Dendritic cell treated with granulocyte-macrophage colony-stimulating factor and Interleukin-4, amounts not matched to agents 40 ng/mL and 50 ng/mL, for 4 days (primary cell): ENCODE measurements at regions not wholly inside any gene's neighbourhood (a gene's known extent, or its start where the extent isn't known, plus 50 kb on each side); places are given as distances from the start of the nearest gene placed in this dataset.

ENCODE experiments used
- H3K27ac Mint-ChIP-seq: one replicate; pipeline ENCODE4 v1.8.0; 2022; ENCODE audit warnings: mild to moderate bottlenecking, mixed read lengths
- H3K27me3 Mint-ChIP-seq: one replicate; pipeline ENCODE4 v1.8.0; 2022; ENCODE audit warnings: mild to moderate bottlenecking, mixed read lengths
- H3K36me3 Mint-ChIP-seq: one replicate; pipeline ENCODE4 v1.8.0; 2022; ENCODE audit warnings: low read depth, mixed read lengths
- H3K4me1 Mint-ChIP-seq: one replicate; pipeline ENCODE4 v1.8.0; 2022; ENCODE audit warnings: low read depth, mixed read lengths
- H3K4me3 Mint-ChIP-seq: one replicate; pipeline ENCODE4 v1.8.0; 2022; ENCODE audit warnings: mild to moderate bottlenecking, moderate library complexity, mixed read lengths
- H3K9me3 Mint-ChIP-seq: one replicate; pipeline ENCODE4 v1.8.0; 2022; ENCODE audit warnings: mixed read lengths
- intact Hi-C: fragments of 100-400 bp; cut with micrococcal nuclease; formaldehyde crosslinking; loops from one replicate; pipeline ENCODE4 v1.15.0; 2022

DNA sequence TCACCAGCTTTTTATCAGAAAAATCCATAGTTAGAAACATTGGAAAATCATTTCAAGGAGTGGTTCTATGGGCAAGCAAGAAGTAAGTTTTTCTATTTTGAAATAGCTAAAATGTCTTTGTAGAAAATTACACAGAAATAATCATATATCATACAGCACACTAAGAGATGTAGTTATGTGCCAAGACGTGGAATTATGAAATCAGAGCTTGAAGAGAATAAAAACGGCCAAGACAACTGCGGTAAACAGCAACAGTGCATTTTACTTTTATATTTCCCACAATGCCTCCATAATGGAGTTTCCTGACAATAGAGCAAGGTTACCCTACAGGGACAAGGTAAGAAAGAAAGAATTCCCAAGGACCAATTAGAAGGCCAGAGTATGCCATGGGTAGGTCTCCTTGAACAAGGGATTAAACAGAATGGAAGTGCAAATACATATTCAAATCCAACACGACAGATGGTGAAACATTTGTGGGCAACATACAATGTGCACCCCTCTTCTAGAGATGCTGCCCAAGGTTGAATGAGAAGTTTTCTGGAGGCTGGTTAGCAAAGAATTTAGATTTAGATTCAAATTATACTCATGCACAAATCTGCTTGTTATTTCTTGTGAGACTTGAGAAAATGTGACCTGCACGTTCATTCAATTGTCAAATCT is 76.1 kb upstream of the BTG1 start:
- intact Hi-C loops = no loop called here
- Mint-ChIP-seq H3K9me3 (no peaks in the 10 kb centered on the region), H3K27me3 (no peaks in the 10 kb centered on the region), H3K36me3 (no peaks in the 10 kb centered on the region), H3K27ac (no peak overlapping the region), H3K4me1 (peaks cover 10% of the 10 kb centered on the region), H3K4me3 (no peak overlapping the region)

DNA sequence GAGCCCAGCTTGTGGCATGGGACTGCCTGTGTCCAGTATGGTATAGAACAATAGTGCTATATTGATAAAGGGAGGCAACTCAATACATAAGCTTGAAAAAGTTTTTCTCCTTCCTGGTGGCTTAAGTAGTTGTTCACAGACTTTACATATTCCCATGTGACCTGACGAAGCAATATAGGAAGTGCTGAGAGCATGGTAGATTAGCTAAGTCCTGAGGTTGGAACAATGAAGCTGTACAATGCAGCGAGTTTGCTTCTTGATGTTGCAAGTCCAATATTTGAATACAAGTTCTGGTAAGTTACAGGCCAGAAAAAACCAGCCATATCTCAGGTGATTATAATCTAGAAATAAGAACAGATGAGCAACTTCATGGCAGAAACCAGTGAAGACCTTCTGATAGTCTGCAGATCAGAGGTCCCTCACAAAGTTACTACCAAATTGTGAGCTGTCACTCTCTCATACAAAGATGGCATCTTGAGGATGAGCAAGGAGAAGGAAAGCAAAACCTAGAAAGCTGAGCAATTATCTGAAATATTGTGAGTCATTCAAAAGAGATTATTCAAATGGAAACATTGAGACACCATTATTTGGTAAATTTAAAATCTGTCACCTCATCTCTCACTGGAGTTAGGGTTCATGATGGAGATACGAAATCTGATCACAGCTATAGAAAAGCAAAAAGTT is 72.9 kb upstream of the BTG1 start:
- no peak overlapping the region for H3K4me3 Mint-ChIP-seq
- peaks cover 13% of the 10 kb centered on the region for H3K4me1 Mint-ChIP-seq
- no peaks in the 10 kb centered on the region for H3K27me3 Mint-ChIP-seq
- intact Hi-C loops = no loop called here
- no peaks in the 10 kb centered on the region for H3K9me3 Mint-ChIP-seq
- H3K36me3 Mint-ChIP-seq = no peaks in the 10 kb centered on the region
- H3K27ac Mint-ChIP-seq = no peak overlapping the region

DNA sequence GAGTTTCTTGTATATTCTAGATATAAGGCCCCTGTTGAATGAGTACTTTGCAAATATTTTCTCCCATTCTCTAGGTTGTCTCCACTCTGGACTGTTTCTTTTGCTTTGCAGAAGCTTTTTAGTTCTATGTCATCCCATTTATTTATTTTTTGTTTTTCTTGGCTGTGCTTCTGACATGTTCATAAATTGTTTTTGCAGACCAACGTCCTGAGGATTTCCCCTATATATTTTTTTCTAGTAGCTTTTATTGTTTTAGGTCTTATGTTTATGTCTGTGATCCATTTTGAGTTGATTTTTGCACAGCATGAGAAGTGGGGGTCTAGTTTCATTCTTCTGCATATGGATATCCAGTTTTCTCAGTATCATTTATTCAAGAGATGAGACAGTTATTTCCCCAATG is 70.4 kb upstream of the BTG1 start:
- intact Hi-C loops = no loop called here
- H3K4me1 Mint-ChIP-seq = peaks cover 19% of the 10 kb centered on the region
- no peak overlapping the region for H3K27ac Mint-ChIP-seq
- H3K9me3 Mint-ChIP-seq = no peaks in the 10 kb centered on the region
- no peaks in the 10 kb centered on the region for H3K27me3 Mint-ChIP-seq
- no peaks in the 10 kb centered on the region for H3K36me3 Mint-ChIP-seq
- no peak overlapping the region for H3K4me3 Mint-ChIP-seq

DNA sequence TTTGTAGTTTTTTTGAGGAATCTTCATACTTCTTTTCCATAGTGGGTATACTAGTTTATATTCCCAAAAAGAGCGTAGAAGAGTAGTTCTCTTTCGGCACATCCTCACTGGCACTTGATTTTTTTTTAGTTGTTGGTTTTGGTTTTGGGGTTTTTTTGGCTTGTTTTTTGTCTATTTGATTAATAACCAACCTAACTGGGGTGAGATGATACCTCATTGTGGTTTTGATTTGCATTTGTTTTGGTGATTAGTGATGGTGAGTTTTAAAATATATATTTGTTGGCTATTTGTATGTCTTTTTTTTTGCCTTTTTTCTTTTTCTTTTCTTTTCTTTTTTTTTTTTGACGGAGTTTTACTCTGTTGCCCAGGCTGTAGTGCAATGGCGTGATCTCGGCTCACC is 69.7 kb upstream of the BTG1 start:
- Mint-ChIP-seq H3K27ac (no peak overlapping the region), H3K9me3 (no peaks in the 10 kb centered on the region), H3K4me3 (no peak overlapping the region), H3K4me1 (peaks cover 20% of the 10 kb centered on the region), H3K36me3 (no peaks in the 10 kb centered on the region), H3K27me3 (no peaks in the 10 kb centered on the region)
- intact Hi-C loops = no loop called here

DNA sequence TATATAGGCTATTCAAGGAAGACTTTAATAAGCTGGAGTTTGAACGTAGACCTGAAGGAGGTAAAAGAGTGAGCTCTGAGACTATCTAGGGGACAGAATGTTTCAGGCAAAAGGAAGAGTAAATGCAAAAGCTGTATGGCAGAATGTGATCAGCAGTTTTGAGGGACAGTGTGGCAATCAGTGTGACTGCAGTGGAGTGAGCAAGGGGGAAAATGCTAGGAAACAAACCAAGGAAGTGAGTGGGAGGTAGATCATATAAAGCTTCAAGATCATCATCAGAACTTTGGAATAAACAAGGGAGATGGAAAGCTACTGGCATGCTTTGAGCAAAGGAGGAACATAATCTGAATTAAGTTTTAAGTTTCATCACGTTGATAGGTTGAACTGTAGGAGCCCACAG is 67.5 kb upstream of the BTG1 start:
- Mint-ChIP-seq H3K27me3 (no peaks in the 10 kb centered on the region), H3K4me1 (peaks cover 33% of the 10 kb centered on the region), H3K4me3 (no peak overlapping the region), H3K9me3 (no peaks in the 10 kb centered on the region), H3K27ac (no peak overlapping the region), H3K36me3 (no peaks in the 10 kb centered on the region)
- intact Hi-C loops = no loop called here

DNA sequence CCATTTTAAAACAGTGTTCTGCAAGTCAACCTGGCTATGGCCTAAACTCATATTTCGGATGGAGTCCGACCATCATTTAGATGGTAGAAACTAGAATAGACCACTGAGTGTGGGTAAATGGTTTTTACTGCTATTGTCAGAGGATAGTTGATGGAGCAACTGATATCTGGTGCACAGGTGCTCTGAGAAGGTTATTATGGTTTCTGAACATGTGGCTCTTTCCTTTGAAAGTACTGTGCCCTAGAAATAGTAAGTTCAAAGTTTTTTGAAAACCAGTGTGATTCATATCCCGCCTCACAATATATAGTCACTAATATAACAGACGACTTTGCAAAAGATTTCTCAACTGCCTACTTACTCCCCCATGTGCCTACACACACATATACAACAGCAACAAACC is 64.4 kb upstream of the BTG1 start:
- Mint-ChIP-seq H3K4me1 (peaks cover 35% of the 10 kb centered on the region), H3K9me3 (no peaks in the 10 kb centered on the region), H3K36me3 (no peaks in the 10 kb centered on the region), H3K4me3 (no peak overlapping the region), H3K27ac (no peak overlapping the region), H3K27me3 (no peaks in the 10 kb centered on the region)
- intact Hi-C loops = no loop called here

DNA sequence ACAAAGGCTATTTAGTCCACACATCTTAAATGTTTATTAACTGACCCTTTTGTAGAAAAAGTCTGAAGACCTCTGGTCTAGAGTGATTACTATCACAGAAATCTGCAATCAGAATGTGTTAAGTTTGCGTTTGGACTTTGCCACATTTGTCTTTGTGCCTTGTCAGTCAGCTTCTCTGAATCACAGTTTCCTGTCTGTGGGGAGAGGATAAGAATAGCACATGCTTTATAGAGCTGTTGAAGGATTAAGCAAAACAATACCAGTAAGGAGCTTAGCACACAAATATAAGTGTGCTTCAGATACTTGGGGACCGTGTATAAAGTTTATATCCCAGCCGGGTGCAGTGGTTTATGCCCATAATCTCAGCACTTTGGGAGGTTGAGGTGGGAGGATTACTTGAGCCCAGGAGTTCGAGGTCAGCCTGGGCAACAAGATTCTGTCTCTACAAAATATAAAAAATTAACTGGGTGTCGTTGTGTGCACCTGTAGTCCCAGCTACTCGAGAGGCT is 63.0 kb upstream of the BTG1 start:
- Mint-ChIP-seq H3K9me3 (no peaks in the 10 kb centered on the region), H3K36me3 (no peaks in the 10 kb centered on the region), H3K4me3 (no peak overlapping the region), H3K27ac (peak overlapping the region; percentile 51), H3K4me1 (peaks cover 33% of the 10 kb centered on the region), H3K27me3 (no peaks in the 10 kb centered on the region)
- intact Hi-C loops = no loop called here

DNA sequence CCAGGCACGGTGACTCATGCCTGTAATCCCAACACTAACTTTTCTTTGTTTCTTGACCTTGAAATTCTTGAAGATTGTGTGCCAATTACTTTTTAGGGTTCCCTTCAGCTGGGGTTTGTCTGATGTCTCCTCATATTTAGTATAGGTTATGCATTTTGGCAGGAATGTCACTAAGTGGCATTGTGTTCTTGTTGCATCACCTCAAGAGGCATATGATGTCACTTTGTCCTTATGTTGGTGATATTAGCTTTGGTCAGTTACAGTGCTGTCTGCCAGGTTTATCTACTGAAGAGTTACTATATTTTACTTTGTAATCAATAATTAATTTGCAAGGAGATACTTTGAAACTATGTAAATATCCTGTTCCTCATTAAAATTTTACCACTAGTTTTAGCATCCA is 61.0 kb upstream of the BTG1 start:
- Mint-ChIP-seq H3K27ac (no peak overlapping the region), H3K9me3 (no peaks in the 10 kb centered on the region), H3K4me1 (peaks cover 27% of the 10 kb centered on the region), H3K36me3 (no peaks in the 10 kb centered on the region), H3K27me3 (no peaks in the 10 kb centered on the region), H3K4me3 (no peak overlapping the region)
- intact Hi-C loops = no loop called here

DNA sequence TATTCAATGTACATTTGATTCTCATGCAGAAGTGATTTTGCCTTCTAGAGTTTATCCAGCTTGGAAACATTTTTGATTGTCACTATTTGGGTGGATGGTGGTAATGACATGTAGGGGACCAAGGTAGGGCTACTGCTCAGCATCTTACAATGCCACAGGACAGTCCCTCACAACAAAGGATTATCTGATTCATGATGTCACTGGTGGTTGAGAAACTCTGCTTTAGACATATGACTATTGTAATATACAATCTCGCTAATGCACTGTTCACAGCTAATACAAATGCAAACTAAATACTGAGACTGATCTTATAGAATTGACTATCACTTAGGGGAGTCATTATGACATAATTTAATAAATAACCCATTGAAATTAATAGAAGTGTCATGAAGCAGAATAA is 60.4 kb upstream of the BTG1 start:
- Mint-ChIP-seq H3K4me3 (no peak overlapping the region), H3K36me3 (no peaks in the 10 kb centered on the region), H3K27me3 (no peaks in the 10 kb centered on the region), H3K9me3 (no peaks in the 10 kb centered on the region), H3K27ac (no peak overlapping the region), H3K4me1 (peaks cover 27% of the 10 kb centered on the region)
- intact Hi-C loops = no loop called here

DNA sequence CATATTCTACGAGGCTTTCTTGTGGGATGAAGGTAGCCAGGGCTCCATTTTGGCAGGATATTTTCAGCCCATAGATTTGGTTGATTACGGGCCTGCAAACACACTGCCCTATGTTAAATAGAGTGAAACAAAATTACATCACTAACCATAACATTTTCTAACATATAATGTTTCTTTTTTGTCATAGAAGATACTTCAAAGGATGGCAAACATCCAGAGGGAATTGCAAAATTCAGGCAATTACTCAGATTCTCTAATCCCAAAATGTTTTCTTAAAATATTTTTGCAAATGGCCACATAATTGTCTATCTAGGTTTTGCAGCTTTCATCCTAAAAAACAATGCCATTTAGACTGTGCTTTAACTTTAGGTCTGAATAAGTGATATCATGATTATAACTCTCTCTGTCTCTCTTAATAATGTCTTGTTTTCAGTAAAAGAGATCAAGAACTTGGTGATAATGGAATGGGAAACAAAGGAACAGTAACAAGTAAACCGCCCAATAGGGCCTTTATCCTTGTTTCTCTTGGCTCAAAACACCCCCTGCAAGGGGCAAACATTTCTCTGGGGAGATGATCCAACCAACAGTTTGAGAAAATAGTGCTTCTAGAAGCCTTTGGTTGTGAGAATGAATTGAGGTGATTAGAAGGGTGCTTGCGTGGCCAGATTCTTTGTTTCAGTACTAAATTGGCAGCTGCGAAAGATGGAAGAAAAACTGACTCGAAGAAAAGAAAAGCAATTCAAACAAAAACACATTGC is 54.4 kb upstream of the BTG1 start:
- Mint-ChIP-seq H3K4me1 (no peaks in the 10 kb centered on the region), H3K36me3 (no peaks in the 10 kb centered on the region), H3K27ac (no peak overlapping the region), H3K9me3 (no peaks in the 10 kb centered on the region), H3K4me3 (no peak overlapping the region), H3K27me3 (peaks cover 2% of the 10 kb centered on the region)
- intact Hi-C loops = no loop called here

DNA sequence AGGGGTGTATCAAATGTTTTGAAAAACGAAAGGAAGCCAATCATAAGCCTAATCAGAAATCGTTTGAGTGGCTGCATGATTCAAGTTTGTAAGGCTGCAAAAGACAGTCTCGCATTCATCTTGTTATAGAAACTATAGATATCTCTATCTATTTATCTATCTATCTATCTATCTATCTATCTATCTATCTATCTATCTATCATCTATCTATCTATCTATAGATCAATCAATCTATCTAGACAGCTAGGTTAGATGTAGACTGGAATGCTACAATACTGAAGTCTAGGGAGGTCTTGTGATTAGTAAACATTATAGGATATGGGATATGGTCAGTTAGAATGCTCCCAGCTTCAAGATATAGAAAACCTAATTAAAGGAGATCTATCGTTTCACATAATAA is 52.2 kb upstream of the BTG1 start:
- no peaks in the 10 kb centered on the region for H3K9me3 Mint-ChIP-seq

DNA sequence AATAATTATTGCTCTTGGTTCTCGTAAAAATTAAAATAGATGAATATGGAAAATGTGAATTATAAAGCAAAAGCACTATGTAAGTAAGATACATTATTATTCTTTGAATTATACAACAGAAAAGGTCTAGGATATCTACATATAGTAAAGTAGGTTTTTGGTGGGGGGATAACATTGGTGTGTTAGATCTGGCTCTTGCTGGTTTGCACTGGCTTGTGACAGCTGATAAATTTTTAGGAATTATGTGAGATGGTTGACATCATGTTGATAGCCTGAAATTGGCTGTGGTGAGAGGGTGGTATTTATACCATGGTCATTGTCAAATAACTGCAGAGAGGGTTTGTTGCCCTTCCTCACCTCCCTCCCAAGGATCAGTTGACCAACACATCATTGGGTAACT is 50.7 kb upstream of the BTG1 start:
- peaks cover 2% of the 10 kb centered on the region for H3K27me3 Mint-ChIP-seq
- no peak overlapping the region for H3K4me3 Mint-ChIP-seq
- H3K4me1 Mint-ChIP-seq = no peaks in the 10 kb centered on the region
- intact Hi-C loops = no loop called here
- no peaks in the 10 kb centered on the region for H3K9me3 Mint-ChIP-seq
- no peaks in the 10 kb centered on the region for H3K36me3 Mint-ChIP-seq
- no peak overlapping the region for H3K27ac Mint-ChIP-seq

More for the DNA sequence above, 52.2 kb upstream of the BTG1 start:
- Mint-ChIP-seq H3K4me3 (no peak overlapping the region), H3K36me3 (no peaks in the 10 kb centered on the region), H3K27me3 (peaks cover 2% of the 10 kb centered on the region), H3K27ac (no peak overlapping the region), H3K4me1 (no peaks in the 10 kb centered on the region)
- intact Hi-C loops = no loop called here
